ENCODE measurements at regions not wholly inside any gene's neighbourhood (a gene's known extent, or its start where the extent isn't known, plus 50 kb on each side); places are given as distances from the start of the nearest gene placed in this dataset.
A peak's percentile ranks its signal among the peaks of the same experiment; 100 is the strongest.

DNA sequence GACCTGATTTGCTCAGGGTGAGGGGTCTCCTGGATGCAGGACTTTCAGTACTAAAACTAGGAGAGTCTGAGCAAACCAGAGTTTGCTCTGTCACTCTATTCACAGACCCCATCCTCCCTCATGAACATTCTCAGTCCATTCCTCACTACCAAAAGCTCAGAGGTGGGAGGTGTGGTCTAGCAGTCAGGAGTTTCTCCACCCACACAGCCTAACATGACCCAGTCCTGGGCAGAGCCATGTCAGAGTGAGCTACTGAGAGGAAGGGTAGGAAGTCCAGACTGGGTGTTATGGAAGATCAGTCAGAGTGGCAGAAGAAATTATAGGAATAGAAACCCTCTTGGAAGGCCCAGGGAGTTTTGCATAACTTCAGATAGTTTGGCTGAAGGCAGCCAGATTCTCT is 113.3 kb upstream of the GRAMD2B start:
- TF ChIP-seq, protein P1, sequence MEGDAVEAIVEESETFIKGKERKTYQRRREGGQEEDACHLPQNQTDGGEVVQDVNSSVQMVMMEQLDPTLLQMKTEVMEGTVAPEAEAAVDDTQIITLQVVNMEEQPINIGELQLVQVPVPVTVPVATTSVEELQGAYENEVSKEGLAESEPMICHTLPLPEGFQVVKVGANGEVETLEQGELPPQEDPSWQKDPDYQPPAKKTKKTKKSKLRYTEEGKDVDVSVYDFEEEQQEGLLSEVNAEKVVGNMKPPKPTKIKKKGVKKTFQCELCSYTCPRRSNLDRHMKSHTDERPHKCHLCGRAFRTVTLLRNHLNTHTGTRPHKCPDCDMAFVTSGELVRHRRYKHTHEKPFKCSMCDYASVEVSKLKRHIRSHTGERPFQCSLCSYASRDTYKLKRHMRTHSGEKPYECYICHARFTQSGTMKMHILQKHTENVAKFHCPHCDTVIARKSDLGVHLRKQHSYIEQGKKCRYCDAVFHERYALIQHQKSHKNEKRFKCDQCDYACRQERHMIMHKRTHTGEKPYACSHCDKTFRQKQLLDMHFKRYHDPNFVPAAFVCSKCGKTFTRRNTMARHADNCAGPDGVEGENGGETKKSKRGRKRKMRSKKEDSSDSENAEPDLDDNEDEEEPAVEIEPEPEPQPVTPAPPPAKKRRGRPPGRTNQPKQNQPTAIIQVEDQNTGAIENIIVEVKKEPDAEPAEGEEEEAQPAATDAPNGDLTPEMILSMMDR (IDR thresholded peaks at IDR 0.05; ENCODE audit: low read length, missing control alignments): no peak
- H3K4me3 ChIP-seq (replicated peaks; ENCODE audit: low read depth, low read length): no peak overlapping the region
- DNase-seq (ENCODE audit: low read depth): no peak

DNA sequence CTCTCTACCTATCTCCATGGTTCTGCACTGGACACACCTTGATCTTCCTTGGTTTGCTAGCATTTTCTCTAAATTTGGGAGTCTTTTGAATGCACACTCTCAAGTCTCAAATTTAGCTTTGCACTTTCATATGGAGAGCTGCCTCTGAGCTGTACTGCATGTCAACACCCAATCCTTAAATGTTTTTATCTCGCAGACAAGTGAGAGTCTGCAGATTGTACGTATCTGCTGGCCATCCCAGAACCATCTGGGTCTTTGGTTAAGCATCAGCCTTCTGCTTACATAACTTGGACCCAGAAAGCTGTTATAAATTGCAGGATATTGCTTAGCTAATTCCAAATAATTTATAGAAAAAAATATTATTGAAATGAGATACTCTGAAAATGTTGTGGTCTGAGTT is 111.4 kb upstream of the GRAMD2B start:
- DNase-seq (ENCODE audit: low read depth): no peak
- TF ChIP-seq, protein P1 (IDR thresholded peaks at IDR 0.05; ENCODE audit: low read length, missing control alignments): no peak
- H3K4me3 ChIP-seq (replicated peaks; ENCODE audit: low read depth, low read length): no peak overlapping the region

DNA sequence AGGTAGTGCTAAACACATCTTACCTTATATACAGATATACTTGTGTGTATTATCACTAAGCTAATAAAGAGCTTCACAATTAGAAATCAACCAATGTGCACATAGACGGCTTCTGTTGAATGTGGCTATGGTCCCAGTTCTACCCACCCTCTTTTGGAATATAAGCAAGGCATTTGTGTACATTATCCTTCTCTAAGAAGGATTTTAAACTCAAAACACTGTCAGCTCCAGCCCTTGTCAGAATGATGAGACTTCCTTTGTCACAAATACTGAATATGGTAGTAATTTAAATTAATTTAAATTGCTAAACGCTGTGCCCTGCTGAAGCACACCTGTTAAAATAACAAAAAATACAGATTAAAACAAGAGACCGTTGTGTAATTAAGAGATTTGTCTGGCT is 107.9 kb upstream of the GRAMD2B start:
- no peak overlapping the region for H3K4me3 ChIP-seq (replicated peaks; ENCODE audit: low read depth, low read length)
- TF ChIP-seq, protein P1 (IDR thresholded peaks at IDR 0.05; ENCODE audit: low read length, missing control alignments): no peak
- no peak for DNase-seq (ENCODE audit: low read depth)

DNA sequence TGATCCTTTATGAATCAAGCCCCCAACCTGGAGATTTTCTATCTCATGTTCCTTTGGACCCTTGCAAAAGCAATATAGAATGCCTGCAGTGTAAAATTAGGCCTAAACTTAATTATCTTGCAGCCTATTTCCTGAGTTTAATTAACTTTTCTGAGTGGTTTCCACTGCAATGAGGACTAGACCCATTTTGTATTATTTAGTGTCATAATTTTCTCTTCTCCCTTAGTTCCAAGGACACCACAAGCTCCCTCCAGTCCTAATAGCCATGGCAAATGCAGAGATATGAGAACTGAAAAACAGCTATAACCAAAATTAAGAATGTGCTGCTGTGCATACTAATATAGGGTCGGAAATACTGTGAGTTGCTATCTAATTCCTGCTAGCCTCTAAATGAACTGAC is 90.9 kb upstream of the GRAMD2B start:
- TF ChIP-seq, protein P1 (IDR thresholded peaks at IDR 0.05; ENCODE audit: low read length, missing control alignments): no peak
- no peak overlapping the region for H3K4me3 ChIP-seq (replicated peaks; ENCODE audit: low read depth, low read length)
- no peak for DNase-seq (ENCODE audit: low read depth)

DNA sequence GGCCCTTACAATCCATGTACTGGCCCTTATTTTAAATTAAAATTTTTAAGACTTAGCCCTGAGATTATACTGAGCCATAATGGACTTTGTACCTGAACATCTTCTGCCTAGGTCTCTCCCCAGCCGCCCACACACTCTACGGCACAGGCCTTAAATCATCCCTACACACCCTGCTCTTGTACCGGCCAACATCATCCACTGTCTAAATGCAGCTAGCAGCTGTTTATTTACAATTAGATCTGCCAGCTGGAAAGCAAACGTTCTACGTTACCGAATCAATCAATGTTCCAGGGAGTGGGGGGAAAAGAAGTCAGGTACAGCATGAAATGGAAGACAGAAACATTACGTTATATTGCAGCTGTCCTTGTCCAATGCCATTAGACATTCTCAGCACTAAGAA is 88.4 kb upstream of the GRAMD2B start:
- TF ChIP-seq, protein P1 (IDR thresholded peaks at IDR 0.05; ENCODE audit: low read length, missing control alignments): no peak
- no peak overlapping the region for H3K4me3 ChIP-seq (replicated peaks; ENCODE audit: low read depth, low read length)
- no peak for DNase-seq (ENCODE audit: low read depth)

DNA sequence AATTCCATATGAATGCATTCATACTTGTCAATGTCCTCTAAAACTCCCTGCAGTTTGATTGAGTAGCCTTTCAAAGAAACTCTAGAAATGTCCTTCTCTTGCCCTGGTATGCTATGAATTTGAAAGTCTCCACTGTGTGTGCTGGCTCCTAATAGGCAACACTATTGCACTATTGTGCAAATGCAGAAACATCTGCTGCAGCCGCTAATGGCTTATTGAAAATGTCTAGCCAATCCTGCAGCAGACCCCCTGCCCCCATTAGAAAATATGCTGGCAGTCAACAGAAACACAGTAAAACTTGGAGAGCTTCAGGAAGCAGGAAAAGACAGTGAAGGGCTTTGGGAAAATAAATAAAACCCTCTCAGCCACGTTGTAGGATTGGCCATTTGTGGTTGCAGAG is 87.3 kb upstream of the GRAMD2B start:
- peak; percentile 20 for DNase-seq (ENCODE audit: low read depth)
- no peak overlapping the region for H3K4me3 ChIP-seq (replicated peaks; ENCODE audit: low read depth, low read length)
- TF ChIP-seq, protein P1 (IDR thresholded peaks at IDR 0.05; ENCODE audit: low read length, missing control alignments): no peak

DNA sequence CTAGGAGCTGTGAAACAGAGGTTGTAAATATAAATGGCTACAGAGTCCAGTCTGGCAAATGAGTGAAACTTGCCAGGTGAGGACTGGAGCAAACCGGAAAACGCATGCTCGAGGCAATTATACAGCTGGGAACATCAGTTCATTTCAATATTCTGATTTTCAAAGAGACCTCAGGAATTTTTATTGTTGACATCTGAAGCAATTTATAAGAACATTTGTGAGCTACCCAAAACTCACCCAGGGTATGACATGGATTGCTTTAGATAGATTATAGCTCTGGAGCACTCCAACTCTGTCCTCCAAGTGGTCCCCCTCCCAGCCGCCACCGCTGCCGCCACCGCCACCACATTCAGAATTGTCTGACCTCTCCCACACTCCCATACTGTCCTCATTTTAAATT is 84.6 kb upstream of the GRAMD2B start:
- no peak overlapping the region for H3K4me3 ChIP-seq (replicated peaks; ENCODE audit: low read depth, low read length)
- DNase-seq (ENCODE audit: low read depth): no peak
- TF ChIP-seq, protein P1 (IDR thresholded peaks at IDR 0.05; ENCODE audit: low read length, missing control alignments): no peak
